Liver (tissue), 3 donors: ENCODE measurements at regions not wholly inside any gene's neighbourhood (a gene's known extent, or its start where the extent isn't known, plus 50 kb on each side); places are given as distances from the start of the nearest gene placed in this dataset.

ENCODE experiments used
- CTCF ChIP-seq: fragments of 150-350 bp; IDR thresholded peaks from 2 replicates; pipeline ENCODE4 v1.5.1; 2017; ENCODE audit warnings: improper control_type of control experiment, low read depth, low read length; ENCODE audit not compliant: missing input control
- GABPA ChIP-seq, 2 donors: IDR thresholded peaks in 1 of 2; conservative IDR thresholded peaks in 1 of 2; 2 replicates each; pipeline ENCODE4 v1.6.1; 2016; ENCODE audit warnings: antibody characterized with exemption in 2 of 2, mild to moderate bottlenecking in 1 of 2, moderate library complexity in 1 of 2
- JUND ChIP-seq, 2 donors: IDR thresholded peaks; 2 replicates each; pipeline ENCODE4 v1.6.1; 2016; ENCODE audit warnings: antibody characterized with exemption in 2 of 2
- MAX ChIP-seq: IDR thresholded peaks from 2 replicates; pipeline ENCODE4 v1.6.1; 2016; ENCODE audit warnings: antibody characterized with exemption
- RAD21 ChIP-seq, 2 donors: IDR thresholded peaks; 2 replicates each; pipeline ENCODE4 v1.6.1; 2016; ENCODE audit warnings: antibody characterized with exemption in 2 of 2, mild to moderate bottlenecking in 2 of 2
- REST ChIP-seq: IDR thresholded peaks from 2 replicates; pipeline ENCODE4 v1.6.1; 2016; ENCODE audit warnings: antibody characterized with exemption, mild to moderate bottlenecking
- SP1 ChIP-seq: IDR thresholded peaks from 2 replicates; pipeline ENCODE4 v1.6.1; 2018; ENCODE audit warnings: antibody characterized with exemption, mild to moderate bottlenecking
- TAF1 ChIP-seq: conservative IDR thresholded peaks from 2 replicates; pipeline ENCODE4 v1.6.1; 2016; ENCODE audit warnings: antibody characterized with exemption, mild to moderate bottlenecking
- YY1 ChIP-seq: IDR thresholded peaks from 2 replicates; pipeline ENCODE4 v1.6.1; 2016; ENCODE audit warnings: antibody characterized with exemption, mild to moderate bottlenecking
- TF ChIP-seq, protein P1 (sequence below): IDR thresholded peaks from 2 replicates; pipeline ENCODE4 v1.6.1; 2016; ENCODE audit warnings: antibody characterized with exemption
- donor health status: healthy.
- donor health status: healthy.

GRCh38 chr10:59557642-59558041, 152.0 kb downstream of the SLC16A9 start:
- TF ChIP-seq GABPA (IDR thresholded peaks at IDR 0.05 in 1 of 2, conservative IDR thresholded peaks at IDR 0.05 in 1 of 2) (no peak), CTCF (no peak), JUND (IDR thresholded peaks at IDR 0.05) (no peak), RAD21 (IDR thresholded peaks at IDR 0.05) (no peak), MAX (no peak), YY1 (no peak), TAF1 (no peak), SP1 (no peak), REST (no peak)
- TF ChIP-seq, protein P1, sequence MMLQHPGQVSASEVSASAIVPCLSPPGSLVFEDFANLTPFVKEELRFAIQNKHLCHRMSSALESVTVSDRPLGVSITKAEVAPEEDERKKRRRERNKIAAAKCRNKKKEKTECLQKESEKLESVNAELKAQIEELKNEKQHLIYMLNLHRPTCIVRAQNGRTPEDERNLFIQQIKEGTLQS, result no peak
